WTC11 (cell line): ENCODE measurements at regions not wholly inside any gene's neighbourhood (a gene's known extent, or its start where the extent isn't known, plus 50 kb on each side); places are given as distances from the start of the nearest gene placed in this dataset.

Source experiments
- ATF2 ChIP-seq: sonication (generic); formaldehyde crosslinking; IDR thresholded peaks from 2 replicates; pipeline ENCODE4 v1.8.1; 2022; ENCODE audit warnings: low read depth, missing genetic modification reagents, borderline replicate concordance
- IRF2 ChIP-seq: sonication (generic); formaldehyde crosslinking; IDR thresholded peaks from 2 replicates; pipeline ENCODE4 v1.8.0; 2022; ENCODE audit warnings: low read depth, missing genetic modification reagents, borderline replicate concordance
- NFYB ChIP-seq: sonication (generic); formaldehyde crosslinking; conservative IDR thresholded peaks from 2 replicates; pipeline ENCODE4 v1.8.0; 2022; ENCODE audit warnings: low read depth, missing genetic modification reagents
- ZNF138 ChIP-seq: sonication (generic); formaldehyde crosslinking; conservative IDR thresholded peaks from 2 replicates; pipeline ENCODE4 v1.8.1; 2022; ENCODE audit warnings: mild to moderate bottlenecking, moderate library complexity, missing genetic modification reagents
- ZNF416 ChIP-seq: fragments of 250-450 bp; sonication (Bioruptor Pico); IDR thresholded peaks from 2 replicates; pipeline ENCODE4 v1.9.0; 2021; ENCODE audit warnings: mild to moderate bottlenecking, inconsistent platforms
- TF ChIP-seq, protein P1 (sequence below): fragments of 200-600 bp; IDR thresholded peaks from 2 replicates; pipeline ENCODE4 v1.8.0; 2022; ENCODE audit warnings: antibody characterized with exemption

- TF ChIP-seq ATF2 (CRISPR knock-in tag) (no peak), IRF2 (CRISPR knock-in tag) (no peak), ZNF138 (CRISPR knock-in tag) (no peak), NFYB (CRISPR knock-in tag) (no peak), ZNF416 (CRISPR knock-in tag) (no peak)
- TF ChIP-seq, protein P1, sequence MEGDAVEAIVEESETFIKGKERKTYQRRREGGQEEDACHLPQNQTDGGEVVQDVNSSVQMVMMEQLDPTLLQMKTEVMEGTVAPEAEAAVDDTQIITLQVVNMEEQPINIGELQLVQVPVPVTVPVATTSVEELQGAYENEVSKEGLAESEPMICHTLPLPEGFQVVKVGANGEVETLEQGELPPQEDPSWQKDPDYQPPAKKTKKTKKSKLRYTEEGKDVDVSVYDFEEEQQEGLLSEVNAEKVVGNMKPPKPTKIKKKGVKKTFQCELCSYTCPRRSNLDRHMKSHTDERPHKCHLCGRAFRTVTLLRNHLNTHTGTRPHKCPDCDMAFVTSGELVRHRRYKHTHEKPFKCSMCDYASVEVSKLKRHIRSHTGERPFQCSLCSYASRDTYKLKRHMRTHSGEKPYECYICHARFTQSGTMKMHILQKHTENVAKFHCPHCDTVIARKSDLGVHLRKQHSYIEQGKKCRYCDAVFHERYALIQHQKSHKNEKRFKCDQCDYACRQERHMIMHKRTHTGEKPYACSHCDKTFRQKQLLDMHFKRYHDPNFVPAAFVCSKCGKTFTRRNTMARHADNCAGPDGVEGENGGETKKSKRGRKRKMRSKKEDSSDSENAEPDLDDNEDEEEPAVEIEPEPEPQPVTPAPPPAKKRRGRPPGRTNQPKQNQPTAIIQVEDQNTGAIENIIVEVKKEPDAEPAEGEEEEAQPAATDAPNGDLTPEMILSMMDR, result no peak
These were observed 187.2 kb upstream of the FANCL start for GRCh38 chr2:58428096-58429013.
